ENCODE measurements at regions not wholly inside any gene's neighbourhood (a gene's known extent, or its start where the extent isn't known, plus 50 kb on each side); places are given as distances from the start of the nearest gene placed in this dataset.

GRCh38 chr4:187000281-187000680 lies 276.6 kb upstream of the FAT1 start:
- no peak for TF ChIP-seq CTCF (IDR thresholded peaks at IDR 0.05; ENCODE audit: poor library complexity)
- TF ChIP-seq EZH2phosphoT487 (IDR thresholded peaks at IDR 0.05; ENCODE audit: low read depth, severe bottlenecking, unreplicated experiment) = no peak
- TF ChIP-seq EZH2 (IDR thresholded peaks at IDR 0.05; ENCODE audit: borderline replicate concordance) = no peak

Measured in hepatocyte (in vitro differentiated cells).